IMR-90 (cell line): ENCODE measurements at regions not wholly inside any gene's neighbourhood (a gene's known extent, or its start where the extent isn't known, plus 50 kb on each side); places are given as distances from the start of the nearest gene placed in this dataset.

Experiments used
- ATAC-seq: fragments of 200-7000 bp; cut with Tn5 transposase; 2 replicates; pipeline ENCODE4 v1.9.1; 2020; ENCODE audit warnings: low read depth, mild to moderate bottlenecking, moderate library complexity
- BruUV-seq: library from RNA; stranded (reverse); fragments of 400-500 nt; replicated peaks from 2 replicates; lab custom pipeline; 2021; lab: Mats Ljungman, UMichigan
- CTCF ChIA-PET: fragments of 300-600 bp; formaldehyde crosslinking; extraction: SDS; loops from one replicate; lab custom pipeline; 2021; ENCODE audit warnings: antibody characterized with exemption; lab: Yijun Ruan, JAX
- POLR2A ChIA-PET: fragments of 300-600 bp; sonication (Branson Sonifier 250); formaldehyde crosslinking; loops from one replicate; lab custom pipeline; 2022; ENCODE audit warnings: antibody characterized with exemption; ENCODE audit not compliant: unreplicated experiment; lab: Charles Lee
- DNase-seq: peaks from one replicate; pipeline ENCODE4 v3.0.0; 2013
- H2AFZ ChIP-seq: replicated peaks from 2 replicates; pipeline ENCODE3; 2013; ENCODE audit warnings: low read length, mild to moderate bottlenecking; ENCODE audit not compliant: poor library complexity
- H2AK5ac ChIP-seq: 2 replicates; pipeline ENCODE4 v1.6.1; 2013; ENCODE audit warnings: low read depth, low read length, inconsistent platforms
- H2AK9ac ChIP-seq: replicated peaks from 2 replicates; pipeline ENCODE3; 2013; ENCODE audit warnings: mild to moderate bottlenecking, low read depth, low read length, moderate library complexity; ENCODE audit not compliant: poor library complexity
- H2BK120ac ChIP-seq: 2 replicates; pipeline ENCODE4 v1.6.1; 2013; ENCODE audit warnings: low read depth, low read length, inconsistent platforms
- H2BK15ac ChIP-seq: 3 replicates; pipeline ENCODE4 v1.6.1; 2013; ENCODE audit warnings: low read depth, low read length, inconsistent platforms
- H2BK20ac ChIP-seq: 2 replicates; pipeline ENCODE4 v1.6.1; 2013; ENCODE audit warnings: low read depth, mild to moderate bottlenecking, inconsistent platforms, low read length, moderate library complexity
- H2BK5ac ChIP-seq: 2 replicates; pipeline ENCODE4 v1.6.1; 2013; ENCODE audit warnings: mild to moderate bottlenecking, low read depth, low read length, inconsistent platforms; ENCODE audit not compliant: poor library complexity, severe bottlenecking
- H3K14ac ChIP-seq: replicated peaks from 2 replicates; pipeline ENCODE4 v1.6.1; 2013; ENCODE audit warnings: low read depth, low read length, inconsistent platforms
- H3K18ac ChIP-seq: 2 replicates; pipeline ENCODE4 v1.6.1; 2013; ENCODE audit warnings: low read depth, low read length, control low read depth
- H3K23ac ChIP-seq: 2 replicates; pipeline ENCODE4 v1.6.1; 2013; ENCODE audit warnings: low read depth, low read length, inconsistent platforms
- H3K27ac ChIP-seq: 2 replicates; pipeline ENCODE4 v1.5.1; 2013; ENCODE audit warnings: mild to moderate bottlenecking, control low read depth, low read length; ENCODE audit not compliant: insufficient read depth
- H3K27me3 ChIP-seq: 2 replicates; pipeline ENCODE4 v1.6.1; 2013; ENCODE audit warnings: low read length; ENCODE audit not compliant: control insufficient read depth, insufficient read depth
- H3K36me3 ChIP-seq: 2 replicates; pipeline ENCODE4 v1.6.1; 2013; ENCODE audit warnings: low read length, mixed read lengths; ENCODE audit not compliant: control insufficient read depth, insufficient read depth
- H3K4ac ChIP-seq: 2 replicates; pipeline ENCODE4 v1.6.1; 2013; ENCODE audit warnings: low read depth, low read length, inconsistent platforms
- H3K4me1 ChIP-seq: 2 replicates; pipeline ENCODE4 v1.6.1; 2013; ENCODE audit warnings: low read length, mixed read lengths; ENCODE audit not compliant: control insufficient read depth, insufficient read depth
- H3K4me2 ChIP-seq: 2 replicates; pipeline ENCODE4 v1.6.1; 2013; ENCODE audit warnings: low read depth, mild to moderate bottlenecking, control low read depth, low read length, moderate library complexity
- H3K4me3 ChIP-seq: 2 replicates; pipeline ENCODE4 v1.5.1; 2013; ENCODE audit warnings: low read depth, mild to moderate bottlenecking, control low read depth, low read length, moderate library complexity; ENCODE audit not compliant: insufficient read depth
- H3K56ac ChIP-seq: 2 replicates; pipeline ENCODE4 v1.6.1; 2013; ENCODE audit warnings: low read length, inconsistent platforms; ENCODE audit not compliant: insufficient read depth; ENCODE audit errors: extremely low read depth
- H3K79me1 ChIP-seq, 2 experiments: 2 replicates each; pipeline ENCODE4 v1.6.1; 2013; ENCODE audit warnings: low read length in 2 of 2, inconsistent platforms in 1 of 2, low read depth in 1 of 2
- H3K9ac ChIP-seq: 2 replicates; pipeline ENCODE4 v1.6.1; 2013; ENCODE audit warnings: low read depth, low read length, control low read depth
- H3K9me1 ChIP-seq: 2 replicates; pipeline ENCODE4 v1.6.1; 2013; ENCODE audit warnings: low read length, inconsistent platforms; ENCODE audit not compliant: insufficient read depth
- H3K9me3 ChIP-seq: 2 replicates; pipeline ENCODE4 v1.6.1; 2013; ENCODE audit warnings: low read length; ENCODE audit not compliant: control insufficient read depth, insufficient read depth
- H4K20me1 ChIP-seq: 2 replicates; pipeline ENCODE4 v1.6.1; 2013; ENCODE audit warnings: low read length, inconsistent platforms; ENCODE audit not compliant: insufficient read depth
- H4K5ac ChIP-seq: 2 replicates; pipeline ENCODE4 v1.6.1; 2013; ENCODE audit warnings: mild to moderate bottlenecking, low read depth, low read length, control low read depth
- H4K8ac ChIP-seq, 2 experiments: 2 replicates each; pipeline ENCODE4 v1.6.1; 2013; ENCODE audit warnings: low read depth in 2 of 2, low read length in 2 of 2, control low read depth in 1 of 2, inconsistent platforms in 1 of 2
- H4K91ac ChIP-seq: 2 replicates; pipeline ENCODE4 v1.6.1; 2013; ENCODE audit warnings: low read depth, low read length, inconsistent platforms; ENCODE audit not compliant: insufficient read depth
- ELK1 ChIP-seq: fragments of 150-350 bp; IDR thresholded peaks from 2 replicates; pipeline ENCODE4 v1.6.1; 2016; ENCODE audit warnings: low read depth, mild to moderate bottlenecking, low read length, moderate library complexity, borderline replicate concordance
- FOS ChIP-seq: fragments of 150-350 bp; IDR thresholded peaks from 2 replicates; pipeline ENCODE4 v1.6.1; 2016; ENCODE audit warnings: low read depth, low read length
- MXI1 ChIP-seq: IDR thresholded peaks from 2 replicates; pipeline ENCODE4 v1.6.1; 2012; ENCODE audit warnings: low read depth, mild to moderate bottlenecking, low read length, moderate library complexity, borderline replicate concordance
- POLR2A ChIP-seq: IDR thresholded peaks from 2 replicates; pipeline ENCODE4 v1.6.1; 2012; ENCODE audit warnings: mild to moderate bottlenecking, low read depth, low read length
- RAD21 ChIP-seq: IDR thresholded peaks from 2 replicates; pipeline ENCODE4 v1.6.1; 2012; ENCODE audit warnings: low read length, improper control_type of control experiment
- RCOR1 ChIP-seq: IDR thresholded peaks from 2 replicates; pipeline ENCODE4 v1.6.1; 2012; ENCODE audit warnings: mild to moderate bottlenecking, low read length, improper control_type of control experiment; ENCODE audit not compliant: insufficient replicate concordance
- RFX5 ChIP-seq: IDR thresholded peaks from 2 replicates; pipeline ENCODE4 v1.8.0; 2012; ENCODE audit warnings: low read depth, mild to moderate bottlenecking, low read length, moderate library complexity
- WGBS, 2 experiments: methylation state at CpG; one replicate each; pipeline versions ENCODE4 v1.1.5 to v1.1.7; 2013; ENCODE audit warnings: missing lambda C conversion rate in 2 of 2; ENCODE audit not compliant: insufficient read length in 1 of 2; ENCODE audit errors: extremely low coverage in 2 of 2; 5-methylcytosine and 5-hydroxymethylcytosine counted together
- dilution Hi-C: fragments of 300-500 bp; cut with HindIII; formaldehyde crosslinking; loops from one replicate; pipeline ENCODE4 v1.14.3; 2018; ENCODE audit warnings: low sequenced_read_pairs; ENCODE audit not compliant: unreplicated experiment
- in situ Hi-C: fragments of 300-500 bp; cut with MboI; formaldehyde crosslinking; loops from 3 replicates; pipeline ENCODE4 v1.14.3; 2019; ENCODE audit warnings: low sequenced_read_pairs, inconsistent platforms, mixed read lengths
- intact Hi-C: fragments of 100-400 bp; cut with micrococcal nuclease; formaldehyde crosslinking; loops from 2 replicates; pipeline ENCODE4 v1.10.0; 2022

DNA sequence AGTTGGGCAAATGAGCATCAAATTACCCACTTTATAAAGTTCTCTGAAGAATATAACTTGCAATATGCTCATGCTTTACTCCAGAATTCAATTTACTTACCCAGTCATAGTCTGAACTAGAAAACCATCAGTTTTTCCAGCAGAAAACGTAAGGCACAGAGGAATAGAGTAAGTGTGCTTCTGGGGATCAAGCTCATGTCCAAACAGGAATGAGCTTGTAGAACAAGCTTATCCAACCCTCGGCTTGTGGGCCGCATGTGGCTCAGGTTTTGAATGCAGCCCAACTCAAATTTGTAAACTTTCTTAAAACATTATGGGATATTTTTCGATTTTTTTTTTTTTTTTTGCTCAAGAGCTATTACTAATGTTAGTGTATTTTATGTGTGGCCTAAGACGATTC is 308.5 kb upstream of the KLF12 start:
- no peak overlapping the region for H2AK5ac ChIP-seq
- WGBS, 2 experiments, result no CpG with 5 or more reads among the region's 5 CpGs
- no peaks in the 10 kb centered on the region for H3K36me3 ChIP-seq
- no peak overlapping the region for H3K4me3 ChIP-seq
- H3K27me3 ChIP-seq, result no peaks in the 10 kb centered on the region; the same call in 1 of the 2 replicates
- no peak for ATAC-seq
- H4K20me1 ChIP-seq, result no peaks in the 10 kb centered on the region
- H3K9me3 ChIP-seq, result no peaks in the 10 kb centered on the region
- H2BK120ac ChIP-seq, result no peak overlapping the region; the same call in 1 of the 2 replicates
- H4K5ac ChIP-seq, result no peak overlapping the region
- H3K4me1 ChIP-seq, result peaks cover 4% of the 10 kb centered on the region; the same call in 1 of the 2 replicates
- no peak for DNase-seq
- H3K9me1 ChIP-seq, result no peaks in the 10 kb centered on the region; the same call in 1 of the 2 replicates
- no peak overlapping the region for H3K4ac ChIP-seq
- no peak overlapping the region for H3K9ac ChIP-seq
- dilution Hi-C loops, result no loop called here
- intact Hi-C loops, result loop anchor here (5.0 kb wide), 1 partner anchor 305 kb away; no protein-coding TSS in a partner anchor
- no peak overlapping the region for H2AK9ac ChIP-seq
- no peaks in the 10 kb centered on the region for H3K79me1 ChIP-seq
- no peak overlapping the region for H2AFZ ChIP-seq
- H4K8ac ChIP-seq, result no peak overlapping the region
- no peak overlapping the region for H2BK15ac ChIP-seq
- H2BK5ac ChIP-seq, result no peak overlapping the region
- BruUV-seq, result no TSS peak
- H3K27ac ChIP-seq, result no peak overlapping the region
- in situ Hi-C loops, result no loop called here
- H3K14ac ChIP-seq, result no peak overlapping the region
- no peak overlapping the region for H3K23ac ChIP-seq
- H2BK20ac ChIP-seq, result no peak overlapping the region
- ChIA-PET POLR2A (interaction anchor here (0.6 kb wide), 1 partner anchor 516 kb away, joined by 3 read pairs; no protein-coding TSS in a partner anchor), CTCF (interaction anchor here (0.6 kb wide), 2 partner anchors 336 to 564 kb away, joined by 3 to 8 read pairs; no protein-coding TSS in a partner anchor)
- no peak overlapping the region for H3K56ac ChIP-seq
- H3K4me2 ChIP-seq, result no peak overlapping the region
- H4K91ac ChIP-seq, result no peak overlapping the region
- TF ChIP-seq RFX5, result no peak
- TF ChIP-seq RCOR1, result no peak
- no peak for TF ChIP-seq POLR2A
- no peak for TF ChIP-seq FOS
- TF ChIP-seq RAD21, result no peak
- no peak for TF ChIP-seq ELK1
- TF ChIP-seq MXI1, result no peak
- no peak overlapping the region for H3K18ac ChIP-seq
